ENCODE measurements at regions not wholly inside any gene's neighbourhood (a gene's known extent, or its start where the extent isn't known, plus 50 kb on each side); places are given as distances from the start of the nearest gene placed in this dataset.
"Not testable (repeated sequence)": the region's sequence is repeated elsewhere in the genome, so short reads cannot be mapped to it uniquely, and the experiment has no call there.

DNA sequence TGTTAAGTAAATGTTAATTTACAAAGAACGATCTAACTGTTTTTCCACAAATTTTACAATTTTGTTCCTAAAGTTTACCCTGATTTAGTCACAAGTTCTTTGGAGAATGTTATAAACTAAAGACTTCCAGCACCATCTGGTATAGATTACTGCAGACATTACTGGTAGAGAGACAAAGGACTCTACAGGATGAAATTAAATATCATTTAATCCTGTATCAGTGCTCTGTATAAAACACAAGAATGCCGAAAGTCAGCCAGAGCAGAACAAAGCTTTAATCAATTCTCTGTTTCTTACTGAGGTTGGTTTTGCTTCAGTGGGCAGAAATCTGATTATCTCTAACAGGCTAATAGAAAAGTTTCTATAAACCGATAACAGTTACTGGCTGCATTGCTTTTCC, 763.6 kb downstream of the TENT5A start:
- 56% methylated on average over 3 of the region's 3 CpGs for WGBS (ENCODE audit: insufficient coverage, insufficient replicate concordance, low lambda C conversion rate, missing lambda C conversion rate)
- no peak for FAIRE-seq
- H3K79me2 ChIP-seq (ENCODE audit: control insufficient read depth, insufficient read depth, low read length): no peaks in the 10 kb centered on the region
- no peak for TF ChIP-seq HDAC2 (IDR thresholded peaks at IDR 0.05)
- no peak for TF ChIP-seq HDAC6 (IDR thresholded peaks at IDR 0.05; ENCODE audit: unreplicated experiment)
- TF ChIP-seq PAX5 (IDR thresholded peaks at IDR 0.05; ENCODE audit: borderline replicate concordance, low read depth, low read length): no peak
- TF ChIP-seq TAF1 (IDR thresholded peaks at IDR 0.05; ENCODE audit: borderline replicate concordance, low read depth, low read length): no peak
- ChIA-PET CTCF (no interaction called here), RAD21 (ENCODE audit: unreplicated experiment) (no interaction called here), POLR2A (no interaction called here), SMC1A (ENCODE audit: uncharacterized antibody, unreplicated experiment) (no interaction called here)
- H3K9ac ChIP-seq (ENCODE audit: control insufficient read depth, insufficient read depth, low read length): no peak overlapping the region
- ATAC-seq: no peak
- no peaks in the 10 kb centered on the region for H4K20me1 ChIP-seq (ENCODE audit: control insufficient read depth, insufficient read depth)
- H3K4me3 ChIP-seq: no peak overlapping the region
- no peaks in the 10 kb centered on the region for H3K27me3 ChIP-seq (replicated peaks in 1 of 2; ENCODE audit: control insufficient read depth in 2 of 2, insufficient read depth in 2 of 2, low read length in 1 of 2)
- DNase-seq (ENCODE audit: low read depth, low spot score): no peak
- H3K4me1 ChIP-seq (ENCODE audit: control insufficient read depth, insufficient read depth, low read length): no peaks in the 10 kb centered on the region
- no peaks in the 10 kb centered on the region; the same call in 2 of the 3 replicates for H3K9me3 ChIP-seq (replicated peaks; ENCODE audit: control insufficient read depth, insufficient read depth, low read length)
- no TSS peak for BruUV-seq (replicated peaks)
- intact Hi-C loops (cut with micrococcal nuclease; ENCODE audit: unreplicated experiment): no loop called here
- in situ Hi-C loops (cut with MboI): no loop called here
- H2AFZ ChIP-seq (ENCODE audit: control insufficient read depth, low read depth, low read length): no peak overlapping the region
- H3K36me3 ChIP-seq (ENCODE audit: control insufficient read depth in 2 of 2, insufficient read depth in 2 of 2, low read length in 1 of 2): no peaks in the 10 kb centered on the region
- H3K27ac ChIP-seq (ENCODE audit: control insufficient read depth, insufficient read depth): no peak overlapping the region
- H3K4me2 ChIP-seq (ENCODE audit: control insufficient read depth, insufficient read depth): no peak overlapping the region

DNA sequence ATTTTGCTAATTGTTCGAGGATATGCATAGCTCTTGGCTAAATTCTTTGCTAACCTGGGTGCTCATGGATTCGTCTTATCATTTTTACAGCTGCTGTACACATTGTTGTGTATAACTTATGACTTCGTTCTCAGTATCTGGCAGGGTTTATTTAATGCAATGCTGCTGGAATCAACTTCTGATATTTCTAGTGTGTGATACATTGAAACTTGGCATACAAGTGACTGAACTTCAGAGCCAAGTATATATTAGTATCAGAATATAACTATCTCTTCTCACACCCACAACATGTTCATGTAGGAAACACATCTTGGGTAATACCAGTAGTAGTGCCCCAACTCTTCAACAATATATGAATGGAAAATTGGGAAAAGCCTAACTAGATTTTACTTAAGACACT, 764.2 kb downstream of the TENT5A start:
- SMC1A ChIA-PET (ENCODE audit: uncharacterized antibody, unreplicated experiment): no interaction called here
- POLR2A ChIA-PET: no interaction called here
- ATAC-seq: no peak
- WGBS (ENCODE audit: insufficient coverage, insufficient replicate concordance, low lambda C conversion rate, missing lambda C conversion rate): 0% methylated on average over 3 of the region's 3 CpGs
- Histone ChIP-seq H3K9ac (ENCODE audit: control insufficient read depth, insufficient read depth, low read length) (no peak overlapping the region), H4K20me1 (ENCODE audit: control insufficient read depth, insufficient read depth) (no peaks in the 10 kb centered on the region), H3K79me2 (ENCODE audit: control insufficient read depth, insufficient read depth, low read length) (no peaks in the 10 kb centered on the region), H3K9me3 (replicated peaks; ENCODE audit: control insufficient read depth, insufficient read depth, low read length) (no peaks in the 10 kb centered on the region; the same call in 2 of the 3 replicates), H3K4me3 (no peak overlapping the region), H3K27ac (ENCODE audit: control insufficient read depth, insufficient read depth) (no peak overlapping the region), H3K27me3 (replicated peaks in 1 of 2; ENCODE audit: control insufficient read depth in 2 of 2, insufficient read depth in 2 of 2, low read length in 1 of 2) (no peaks in the 10 kb centered on the region), H2AFZ (ENCODE audit: control insufficient read depth, low read depth, low read length) (no peak overlapping the region), H3K4me1 (ENCODE audit: control insufficient read depth, insufficient read depth, low read length) (no peaks in the 10 kb centered on the region), H3K4me2 (ENCODE audit: control insufficient read depth, insufficient read depth) (no peak overlapping the region), H3K36me3 (ENCODE audit: control insufficient read depth in 2 of 2, insufficient read depth in 2 of 2, low read length in 1 of 2) (no peaks in the 10 kb centered on the region)
- RAD21 ChIA-PET (ENCODE audit: unreplicated experiment): no interaction called here
- CTCF ChIA-PET: no interaction called here
- no peak for TF ChIP-seq SMAD1 (IDR thresholded peaks at IDR 0.05; ENCODE audit: low read depth, partially characterized antibody)
- TF ChIP-seq, protein P1, sequence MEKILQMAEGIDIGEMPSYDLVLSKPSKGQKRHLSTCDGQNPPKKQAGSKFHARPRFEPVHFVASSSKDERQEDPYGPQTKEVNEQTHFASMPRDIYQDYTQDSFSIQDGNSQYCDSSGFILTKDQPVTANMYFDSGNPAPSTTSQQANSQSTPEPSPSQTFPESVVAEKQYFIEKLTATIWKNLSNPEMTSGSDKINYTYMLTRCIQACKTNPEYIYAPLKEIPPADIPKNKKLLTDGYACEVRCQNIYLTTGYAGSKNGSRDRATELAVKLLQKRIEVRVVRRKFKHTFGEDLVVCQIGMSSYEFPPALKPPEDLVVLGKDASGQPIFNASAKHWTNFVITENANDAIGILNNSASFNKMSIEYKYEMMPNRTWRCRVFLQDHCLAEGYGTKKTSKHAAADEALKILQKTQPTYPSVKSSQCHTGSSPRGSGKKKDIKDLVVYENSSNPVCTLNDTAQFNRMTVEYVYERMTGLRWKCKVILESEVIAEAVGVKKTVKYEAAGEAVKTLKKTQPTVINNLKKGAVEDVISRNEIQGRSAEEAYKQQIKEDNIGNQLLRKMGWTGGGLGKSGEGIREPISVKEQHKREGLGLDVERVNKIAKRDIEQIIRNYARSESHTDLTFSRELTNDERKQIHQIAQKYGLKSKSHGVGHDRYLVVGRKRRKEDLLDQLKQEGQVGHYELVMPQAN (conservative IDR thresholded peaks at IDR 0.05): no peak
- no peak for DNase-seq (ENCODE audit: low read depth, low spot score)
- BruUV-seq (replicated peaks): no TSS peak
- FAIRE-seq: no peak
- intact Hi-C loops (cut with micrococcal nuclease; ENCODE audit: unreplicated experiment) (no loop called here), in situ Hi-C loops (cut with MboI) (no loop called here)

DNA sequence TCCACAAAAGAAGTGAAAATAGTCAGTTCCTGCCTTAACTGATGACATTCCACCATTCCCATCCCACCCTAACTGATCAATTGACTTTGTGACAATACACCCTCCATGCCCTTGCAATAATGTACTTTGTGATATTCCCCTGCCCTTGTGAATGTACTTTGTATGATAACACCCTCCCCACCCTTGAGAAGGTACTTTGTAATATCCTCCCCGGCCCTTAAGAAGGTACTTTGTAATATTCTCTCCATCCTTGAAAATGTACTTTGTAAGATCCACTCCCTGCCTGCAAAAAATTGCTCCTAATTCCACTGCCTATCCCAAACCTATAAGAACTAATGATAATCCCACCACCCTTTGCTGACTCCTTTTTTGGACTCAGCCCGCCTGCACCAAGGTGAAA, 771.3 kb downstream of the TENT5A start:
- H3K79me2 ChIP-seq (ENCODE audit: control insufficient read depth, insufficient read depth, low read length); CTCF ChIA-PET; H3K4me2 ChIP-seq (ENCODE audit: control insufficient read depth, insufficient read depth); ATAC-seq; H3K4me1 ChIP-seq (ENCODE audit: control insufficient read depth, insufficient read depth, low read length); H3K36me3 ChIP-seq (ENCODE audit: control insufficient read depth in 2 of 2, insufficient read depth in 2 of 2, low read length in 1 of 2); intact Hi-C loops (cut with micrococcal nuclease; ENCODE audit: unreplicated experiment); H4K20me1 ChIP-seq (ENCODE audit: control insufficient read depth, insufficient read depth); H3K9me3 ChIP-seq (replicated peaks; ENCODE audit: control insufficient read depth, insufficient read depth, low read length); H3K27ac ChIP-seq (ENCODE audit: control insufficient read depth, insufficient read depth); in situ Hi-C loops (cut with MboI); RAD21 ChIA-PET (ENCODE audit: unreplicated experiment); H3K9ac ChIP-seq (ENCODE audit: control insufficient read depth, insufficient read depth, low read length); BruUV-seq (replicated peaks); FAIRE-seq; H3K27me3 ChIP-seq (replicated peaks in 1 of 2; ENCODE audit: control insufficient read depth in 2 of 2, insufficient read depth in 2 of 2, low read length in 1 of 2); POLR2A ChIA-PET; DNase-seq (ENCODE audit: low read depth, low spot score); H3K4me3 ChIP-seq; H2AFZ ChIP-seq (ENCODE audit: control insufficient read depth, low read depth, low read length): not testable (repeated sequence)
- SMC1A ChIA-PET (ENCODE audit: uncharacterized antibody, unreplicated experiment): interaction anchor here (0.6 kb wide), 1 partner anchor 980 kb away, joined by 3 read pairs; no protein-coding TSS in a partner anchor
- 0% methylated on average over 2 of the region's 2 CpGs for WGBS (ENCODE audit: insufficient coverage, insufficient replicate concordance, low lambda C conversion rate, missing lambda C conversion rate)
